A549 (cell line): ENCODE measurements at regions not wholly inside any gene's neighbourhood (a gene's known extent, or its start where the extent isn't known, plus 50 kb on each side); places are given as distances from the start of the nearest gene placed in this dataset.

ENCODE experiments used
- ATAC-seq, 2 experiments: fragments of 200-7000 bp in 1 of 2; fragments of >200 bp in 1 of 2; cut with Nextera tagmentation in 1 of 2; cut with Tn5 transposase in 1 of 2; 3 replicates each; pipeline versions ENCODE4 v1.8.0 to v1.9.1; 2018 to 2020; ENCODE audit warnings: mild to moderate bottlenecking in 1 of 2, moderate library complexity in 1 of 2
- CTCF ChIA-PET: fragments of 300-600 bp; sonication (Branson Sonifier 250); formaldehyde crosslinking; extraction: SDS; loops from one replicate; lab custom pipeline; 2021; ENCODE audit warnings: antibody characterized with exemption, inconsistent platforms; lab: Yijun Ruan, JAX
- POLR2A ChIA-PET: fragments of 350-600 bp; formaldehyde crosslinking; extraction: SDS; loops from one replicate; lab custom pipeline; 2021; ENCODE audit warnings: antibody characterized with exemption, inconsistent platforms; lab: Yijun Ruan, JAX
- DNase-seq, 2 experiments: peaks; one replicate each; pipeline versions ENCODE4 v3.0.0 to v3.0.0-alpha.2; 2011 to 2016; ENCODE audit warnings: low read depth in 1 of 2, low spot score in 1 of 2
- FAIRE-seq: peaks from 2 replicates; lab custom pipeline; 2011; peaks lifted over from hg19 to GRCh38; lab: Jason Lieb, UNC
- H3K27ac ChIP-seq, 2 experiments: fragments of >200 bp; sonication (Bioruptor Twin); formaldehyde crosslinking; 3 replicates each; pipeline ENCODE4 v1.5.1; 2016 to 2017
- H3K4me1 ChIP-seq: fragments of >200 bp; sonication (Bioruptor Twin); formaldehyde crosslinking; 3 replicates; pipeline ENCODE4 v1.6.1; 2016
- H3K4me2 ChIP-seq: fragments of >200 bp; sonication (Bioruptor Twin); formaldehyde crosslinking; 3 replicates; pipeline ENCODE4 v1.6.1; 2016
- H3K4me3 ChIP-seq: fragments of >200 bp; sonication (Bioruptor Twin); formaldehyde crosslinking; 3 replicates; pipeline ENCODE4 v1.5.1; 2016
- H3K9me3 ChIP-seq: fragments of >200 bp; sonication (Bioruptor Twin); formaldehyde crosslinking; 3 replicates; pipeline ENCODE4 v1.6.1; 2016
- ATOH8 ChIP-seq: fragments of 250-450 bp; sonication (Bioruptor Pico); IDR thresholded peaks from 2 replicates; pipeline ENCODE4 v1.5.0; 2020; ENCODE audit warnings: low read depth, mild to moderate bottlenecking, moderate library complexity
- CBX2 ChIP-seq: fragments of 200-600 bp; sonication (generic); IDR thresholded peaks from 2 replicates; pipeline ENCODE4 v1.6.1; 2016; ENCODE audit warnings: low read depth, mild to moderate bottlenecking, borderline replicate concordance
- E2F6 ChIP-seq: IDR thresholded peaks from 2 replicates; pipeline ENCODE4 v1.6.1; 2012; ENCODE audit warnings: low read depth, borderline replicate concordance
- EHF ChIP-seq: fragments of 250-450 bp; sonication (Bioruptor Pico); IDR thresholded peaks from 2 replicates; pipeline ENCODE4 v1.5.0; 2020; ENCODE audit warnings: mild to moderate bottlenecking
- ELK1 ChIP-seq: fragments of 150-350 bp; IDR thresholded peaks from 2 replicates; pipeline ENCODE4 v1.6.1; 2014; ENCODE audit warnings: low read depth, mild to moderate bottlenecking, low read length
- ESRRA ChIP-seq: fragments of 150-350 bp; IDR thresholded peaks from 2 replicates; pipeline ENCODE4 v1.6.1; 2014; ENCODE audit warnings: mild to moderate bottlenecking, low read length, borderline replicate concordance
- FOSB ChIP-seq: fragments of 250-450 bp; sonication (Bioruptor Pico); IDR thresholded peaks from 2 replicates; pipeline ENCODE4 v1.5.0; 2020; ENCODE audit warnings: mild to moderate bottlenecking, moderate library complexity
- FOXS1 ChIP-seq: fragments of 250-450 bp; sonication (Bioruptor Pico); IDR thresholded peaks from 2 replicates; pipeline ENCODE4 v1.5.0; 2020; ENCODE audit warnings: mild to moderate bottlenecking, moderate library complexity
- GATA3 ChIP-seq: IDR thresholded peaks from 2 replicates; pipeline ENCODE4 v1.6.1; 2012; ENCODE audit warnings: borderline replicate concordance
- HOXB5 ChIP-seq: fragments of 250-450 bp; sonication (Bioruptor Pico); IDR thresholded peaks from 2 replicates; pipeline ENCODE4 v1.5.0; 2020; ENCODE audit warnings: mild to moderate bottlenecking, moderate library complexity
- MAFK ChIP-seq: fragments of 450-650 bp; IDR thresholded peaks from 2 replicates; pipeline ENCODE4 v1.6.1; 2014; ENCODE audit not compliant: partially characterized antibody
- MAX ChIP-seq: IDR thresholded peaks from 2 replicates; pipeline ENCODE4 v1.6.1; 2012
- MYC ChIP-seq: IDR thresholded peaks from 2 replicates; pipeline ENCODE4 v1.6.1; 2012; ENCODE audit warnings: mild to moderate bottlenecking, inconsistent platforms, low read length, improper control_type of control experiment, borderline replicate concordance
- NFE2L2 ChIP-seq: fragments of 150-350 bp; conservative IDR thresholded peaks from 2 replicates; pipeline ENCODE4 v1.6.1; 2014; ENCODE audit warnings: low read length
- PHF8 ChIP-seq: fragments of 200-600 bp; sonication (generic); IDR thresholded peaks from 2 replicates; pipeline ENCODE4 v1.6.1; 2016; ENCODE audit warnings: low read depth, mild to moderate bottlenecking, antibody characterized with exemption, moderate library complexity, borderline replicate concordance
- REST ChIP-seq: fragments of 200-600 bp; sonication (generic); IDR thresholded peaks from 2 replicates; pipeline ENCODE4 v1.6.1; 2016; ENCODE audit warnings: antibody characterized with exemption, mild to moderate bottlenecking, moderate library complexity
- RFX5 ChIP-seq: fragments of 450-650 bp; IDR thresholded peaks from 2 replicates; pipeline ENCODE4 v1.7.1; 2014; ENCODE audit warnings: antibody characterized with exemption, mild to moderate bottlenecking, moderate library complexity
- WGBS: methylation state at CpG from one replicate; pipeline ENCODE4 v1.1.6; 2017; ENCODE audit errors: missing lambda C conversion rate; 5-methylcytosine and 5-hydroxymethylcytosine counted together

- H3K4me3 ChIP-seq = no peak overlapping the region
- TF ChIP-seq PHF8 (no peak), FOSB (no peak), E2F6 (no peak), GATA3 (no peak), FOXS1 (CRISPR knock-in tag) (no peak), ATOH8 (no peak), EHF (CRISPR knock-in tag) (no peak), NFE2L2 (no peak)
- H3K27ac ChIP-seq = no peak overlapping the region
- ChIA-PET CTCF (interaction anchor here (1.2 kb wide), 1 partner anchor 10 kb away, joined by 3 read pairs; no protein-coding TSS in a partner anchor), POLR2A (no interaction called here)
- FAIRE-seq = no peak
- H3K4me1 ChIP-seq = no peaks in the 10 kb centered on the region
- no peaks in the 10 kb centered on the region for H3K9me3 ChIP-seq
- H3K4me2 ChIP-seq = no peak overlapping the region
- DNase-seq = no peak
- 47% methylated on average over 1 of the region's 1 CpG for WGBS
- no peak for ATAC-seq
Observed at GRCh38 chr2:149849591-149849990, 262.0 kb upstream of the MMADHC start.

GRCh38 chr2:149849136-149849535 lies 261.6 kb upstream of the MMADHC start:
- FAIRE-seq = no peak
- no peak for DNase-seq
- Histone ChIP-seq H3K4me3 (no peak overlapping the region), H3K4me1 (no peaks in the 10 kb centered on the region), H3K4me2 (no peak overlapping the region), H3K9me3 (no peaks in the 10 kb centered on the region), H3K27ac (no peak overlapping the region)
- TF ChIP-seq CBX2 = no peak
- no peak for TF ChIP-seq ESRRA
- no peak for TF ChIP-seq REST
- TF ChIP-seq MAX = no peak
- WGBS = 34% methylated on average over 2 of the region's 2 CpGs
- CTCF ChIA-PET = interaction anchor here (1.2 kb wide), 1 partner anchor 10 kb away, joined by 3 read pairs; no protein-coding TSS in a partner anchor
- POLR2A ChIA-PET = no interaction called here
- no peak for ATAC-seq

GRCh38 chr2:149841396-149841795 lies 253.8 kb upstream of the MMADHC start:
- H3K9me3 ChIP-seq = peaks cover 2% of the 10 kb centered on the region; the same call in 1 of the 3 replicates
- no peaks in the 10 kb centered on the region for H3K4me1 ChIP-seq
- CTCF ChIA-PET = no interaction called here
- FAIRE-seq = no peak
- ATAC-seq = no peak
- POLR2A ChIA-PET = no interaction called here
- no peak overlapping the region for H3K4me3 ChIP-seq
- no peak overlapping the region for H3K27ac ChIP-seq
- TF ChIP-seq RFX5 (no peak), HOXB5 (CRISPR knock-in tag) (no peak), MAFK (peak; percentile 22), MYC (no peak), ELK1 (no peak), EHF (CRISPR knock-in tag) (no peak)
- DNase-seq = no peak
- H3K4me2 ChIP-seq = no peak overlapping the region
- WGBS = 86% methylated on average over 1 of the region's 1 CpG
